ENCODE measurements at regions not wholly inside any gene's neighbourhood (a gene's known extent, or its start where the extent isn't known, plus 50 kb on each side); places are given as distances from the start of the nearest gene placed in this dataset.
"Not testable (repeated sequence)": the region's sequence is repeated elsewhere in the genome, so short reads cannot be mapped to it uniquely, and the experiment has no call there.

GRCh38 chrX:36859231-36859630 is 148.9 kb upstream of the FAM47C start:
- no peak for TF ChIP-seq CTCF (IDR thresholded peaks at IDR 0.05)
- H3K4me3 ChIP-seq, result no peak overlapping the region
- no peak overlapping the region for H3K27ac ChIP-seq
- no peak for DNase-seq (ENCODE audit: low spot score)

- no peak overlapping the region for H3K4me3 ChIP-seq
- no peak for TF ChIP-seq CTCF (IDR thresholded peaks at IDR 0.05)
- H3K27ac ChIP-seq, result no peak overlapping the region
- no peak for DNase-seq (ENCODE audit: low spot score)
Measured at GRCh38 chrX:36861601-36862000, 146.6 kb upstream of the FAM47C start.

GRCh38 chrX:36867143-36867542 is 141.0 kb upstream of the FAM47C start:
- Histone ChIP-seq H3K4me3 (no peak overlapping the region), H3K27ac (no peak overlapping the region)
- TF ChIP-seq CTCF (IDR thresholded peaks at IDR 0.05), result no peak
- no peak for DNase-seq (ENCODE audit: low spot score)

- H3K4me3 ChIP-seq, result no peak overlapping the region
- DNase-seq (ENCODE audit: low spot score), result no peak
- H3K27ac ChIP-seq, result no peak overlapping the region
- no peak for TF ChIP-seq CTCF (IDR thresholded peaks at IDR 0.05)
Measured at GRCh38 chrX:36868592-36868991, 139.6 kb upstream of the FAM47C start.

GRCh38 chrX:36869457-36869856 is 138.7 kb upstream of the FAM47C start:
- no peak for TF ChIP-seq CTCF (IDR thresholded peaks at IDR 0.05)
- no peak overlapping the region for H3K27ac ChIP-seq
- H3K4me3 ChIP-seq, result no peak overlapping the region
- no peak for DNase-seq (ENCODE audit: low spot score)

- TF ChIP-seq CTCF (IDR thresholded peaks at IDR 0.05), result no peak
- H3K4me3 ChIP-seq, result no peak overlapping the region
- H3K27ac ChIP-seq, result no peak overlapping the region
- no peak for DNase-seq (ENCODE audit: low spot score)
Measured at GRCh38 chrX:36897690-36898089, 110.5 kb upstream of the FAM47C start.

GRCh38 chrX:36898301-36898700 is 109.9 kb upstream of the FAM47C start:
- Histone ChIP-seq H3K27ac (no peak overlapping the region), H3K4me3 (no peak overlapping the region)
- no peak for DNase-seq (ENCODE audit: low spot score)
- TF ChIP-seq CTCF (IDR thresholded peaks at IDR 0.05), result no peak

- H3K27ac ChIP-seq; H3K4me3 ChIP-seq; DNase-seq (ENCODE audit: low spot score): not testable (repeated sequence)
Measured at GRCh38 chrX:36904561-36904960, 103.6 kb upstream of the FAM47C start.

All from coronary artery (tissue), 2 donors.